ENCODE measurements at regions not wholly inside any gene's neighbourhood (a gene's known extent, or its start where the extent isn't known, plus 50 kb on each side); places are given as distances from the start of the nearest gene placed in this dataset.

- Histone ChIP-seq H3K9me3 (ENCODE audit: insufficient read depth, low read length) (no peaks in the 10 kb centered on the region), H3K27ac (ENCODE audit: low read length) (no peak overlapping the region), H3K36me3 (replicated peaks; ENCODE audit: low read depth, low read length) (no peaks in the 10 kb centered on the region), H2AFZ (ENCODE audit: low read depth, low read length) (no peak overlapping the region), H3K4me3 (ENCODE audit: low read length) (no peak overlapping the region), H4K20me1 (ENCODE audit: insufficient read depth, low read length) (no peaks in the 10 kb centered on the region), H3K27me3 (ENCODE audit: low read depth, low read length) (no peaks in the 10 kb centered on the region; the same call in 1 of the 2 replicates), H3K4me2 (ENCODE audit: low read length) (no peak overlapping the region), H3K4me1 (ENCODE audit: low read length) (no peaks in the 10 kb centered on the region), H3K9ac (ENCODE audit: low read length) (no peak overlapping the region), H3K79me2 (ENCODE audit: low read length) (no peaks in the 10 kb centered on the region)
- TF ChIP-seq CTCF (IDR thresholded peaks at IDR 0.05; ENCODE audit: low read depth, low read length): no peak
- TF ChIP-seq EZH2phosphoT487 (IDR thresholded peaks at IDR 0.05; ENCODE audit: low read depth): no peak
These were observed 94.0 kb upstream of the TBL1X start for GRCh38 chrX:9370893-9371292.

- H3K9ac ChIP-seq (ENCODE audit: low read length): no peak overlapping the region
These were observed 92.0 kb upstream of the TBL1X start for GRCh38 chrX:9372866-9373265.

GRCh38 chrX:9373789-9374188 lies 91.1 kb upstream of the TBL1X start:
- H3K4me3 ChIP-seq (ENCODE audit: low read length): no peak overlapping the region
- no peaks in the 10 kb centered on the region for H3K27me3 ChIP-seq (ENCODE audit: low read depth, low read length)
- no peak overlapping the region for H2AFZ ChIP-seq (ENCODE audit: low read depth, low read length)
- no peak overlapping the region for H3K4me2 ChIP-seq (ENCODE audit: low read length)
- no peaks in the 10 kb centered on the region for H3K36me3 ChIP-seq (replicated peaks; ENCODE audit: low read depth, low read length)
- no peaks in the 10 kb centered on the region for H3K4me1 ChIP-seq (ENCODE audit: low read length)
- no peaks in the 10 kb centered on the region for H4K20me1 ChIP-seq (ENCODE audit: insufficient read depth, low read length)
- no peak for TF ChIP-seq CTCF (IDR thresholded peaks at IDR 0.05; ENCODE audit: low read depth, low read length)
- no peak for TF ChIP-seq EZH2phosphoT487 (IDR thresholded peaks at IDR 0.05; ENCODE audit: low read depth)
- H3K27ac ChIP-seq (ENCODE audit: low read length): no peak overlapping the region
- no peaks in the 10 kb centered on the region for H3K9me3 ChIP-seq (ENCODE audit: insufficient read depth, low read length)
- H3K79me2 ChIP-seq (ENCODE audit: low read length): no peaks in the 10 kb centered on the region
- H3K9ac ChIP-seq (ENCODE audit: low read length): no peak overlapping the region

More at GRCh38 chrX:9372866-9373265, 92.0 kb upstream of the TBL1X start:
- no peaks in the 10 kb centered on the region for H4K20me1 ChIP-seq (ENCODE audit: insufficient read depth, low read length)
- H3K36me3 ChIP-seq (replicated peaks; ENCODE audit: low read depth, low read length): no peaks in the 10 kb centered on the region
- H2AFZ ChIP-seq (ENCODE audit: low read depth, low read length): no peak overlapping the region
- no peaks in the 10 kb centered on the region for H3K27me3 ChIP-seq (ENCODE audit: low read depth, low read length)
- H3K79me2 ChIP-seq (ENCODE audit: low read length): no peaks in the 10 kb centered on the region
- no peak overlapping the region for H3K4me3 ChIP-seq (ENCODE audit: low read length)
- no peak overlapping the region for H3K4me2 ChIP-seq (ENCODE audit: low read length)
- H3K27ac ChIP-seq (ENCODE audit: low read length): no peak overlapping the region
- TF ChIP-seq CTCF (IDR thresholded peaks at IDR 0.05; ENCODE audit: low read depth, low read length) (no peak), EZH2phosphoT487 (IDR thresholded peaks at IDR 0.05; ENCODE audit: low read depth) (no peak)
- no peaks in the 10 kb centered on the region for H3K4me1 ChIP-seq (ENCODE audit: low read length)
- no peaks in the 10 kb centered on the region for H3K9me3 ChIP-seq (ENCODE audit: insufficient read depth, low read length)

GRCh38 chrX:9374555-9374954 lies 90.3 kb upstream of the TBL1X start:
- no peaks in the 10 kb centered on the region for H3K36me3 ChIP-seq (replicated peaks; ENCODE audit: low read depth, low read length)
- no peak overlapping the region for H3K4me2 ChIP-seq (ENCODE audit: low read length)
- no peaks in the 10 kb centered on the region for H3K9me3 ChIP-seq (ENCODE audit: insufficient read depth, low read length)
- H3K27ac ChIP-seq (ENCODE audit: low read length): no peak overlapping the region
- H3K79me2 ChIP-seq (ENCODE audit: low read length): no peaks in the 10 kb centered on the region
- H3K27me3 ChIP-seq (ENCODE audit: low read depth, low read length): no peaks in the 10 kb centered on the region
- no peaks in the 10 kb centered on the region for H4K20me1 ChIP-seq (ENCODE audit: insufficient read depth, low read length)
- no peak overlapping the region for H3K4me3 ChIP-seq (ENCODE audit: low read length)
- H3K9ac ChIP-seq (ENCODE audit: low read length): no peak overlapping the region
- no peaks in the 10 kb centered on the region for H3K4me1 ChIP-seq (ENCODE audit: low read length)
- H2AFZ ChIP-seq (ENCODE audit: low read depth, low read length): no peak overlapping the region
- TF ChIP-seq CTCF (IDR thresholded peaks at IDR 0.05; ENCODE audit: low read depth, low read length): no peak
- no peak for TF ChIP-seq EZH2phosphoT487 (IDR thresholded peaks at IDR 0.05; ENCODE audit: low read depth)
